ENCODE measurements at regions not wholly inside any gene's neighbourhood (a gene's known extent, or its start where the extent isn't known, plus 50 kb on each side); places are given as distances from the start of the nearest gene placed in this dataset.

- H4K20me1 ChIP-seq (ENCODE audit: insufficient read depth, low read length) = no peaks in the 10 kb centered on the region
- H2AFZ ChIP-seq (ENCODE audit: low read length) = no peak overlapping the region
- DNase-seq (ENCODE audit: low spot score) = no peak
- intact Hi-C loops (cut with micrococcal nuclease; ENCODE audit: unreplicated experiment) = no loop called here
- no peak for ATAC-seq
- H3K79me2 ChIP-seq (ENCODE audit: insufficient read depth, low read length) = no peaks in the 10 kb centered on the region
- no TSS peak for BruUV-seq (replicated peaks)
- H3K4me1 ChIP-seq (ENCODE audit: insufficient read depth, low read length) = no peaks in the 10 kb centered on the region
- WGBS (ENCODE audit: low lambda C conversion rate) = 3% methylated on average over 5 of the region's 5 CpGs
- H3K4me3 ChIP-seq (replicated peaks in 1 of 3; ENCODE audit: insufficient read depth in 1 of 3, low read depth in 2 of 3, low read length in 3 of 3) = no peak overlapping the region
- in situ Hi-C loops (cut with HindIII; ENCODE audit: extremely low pct_ligation_motif_present, low pct_unique_long_range_greater_than_20kb) = no loop called here
- no peaks in the 10 kb centered on the region for H3K9me3 ChIP-seq (ENCODE audit: low read length)
- H3K4me2 ChIP-seq (ENCODE audit: low read depth, low read length) = no peak overlapping the region
- H3K27ac ChIP-seq (ENCODE audit: extremely low read length, insufficient read depth, low read length) = no peak overlapping the region
- TF ChIP-seq, protein P1, sequence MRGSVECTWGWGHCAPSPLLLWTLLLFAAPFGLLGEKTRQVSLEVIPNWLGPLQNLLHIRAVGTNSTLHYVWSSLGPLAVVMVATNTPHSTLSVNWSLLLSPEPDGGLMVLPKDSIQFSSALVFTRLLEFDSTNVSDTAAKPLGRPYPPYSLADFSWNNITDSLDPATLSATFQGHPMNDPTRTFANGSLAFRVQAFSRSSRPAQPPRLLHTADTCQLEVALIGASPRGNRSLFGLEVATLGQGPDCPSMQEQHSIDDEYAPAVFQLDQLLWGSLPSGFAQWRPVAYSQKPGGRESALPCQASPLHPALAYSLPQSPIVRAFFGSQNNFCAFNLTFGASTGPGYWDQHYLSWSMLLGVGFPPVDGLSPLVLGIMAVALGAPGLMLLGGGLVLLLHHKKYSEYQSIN (CRISPR knock-in tag; IDR thresholded peaks at IDR 0.05; ENCODE audit: borderline replicate concordance) = no peak
- TF ChIP-seq, protein P2, sequence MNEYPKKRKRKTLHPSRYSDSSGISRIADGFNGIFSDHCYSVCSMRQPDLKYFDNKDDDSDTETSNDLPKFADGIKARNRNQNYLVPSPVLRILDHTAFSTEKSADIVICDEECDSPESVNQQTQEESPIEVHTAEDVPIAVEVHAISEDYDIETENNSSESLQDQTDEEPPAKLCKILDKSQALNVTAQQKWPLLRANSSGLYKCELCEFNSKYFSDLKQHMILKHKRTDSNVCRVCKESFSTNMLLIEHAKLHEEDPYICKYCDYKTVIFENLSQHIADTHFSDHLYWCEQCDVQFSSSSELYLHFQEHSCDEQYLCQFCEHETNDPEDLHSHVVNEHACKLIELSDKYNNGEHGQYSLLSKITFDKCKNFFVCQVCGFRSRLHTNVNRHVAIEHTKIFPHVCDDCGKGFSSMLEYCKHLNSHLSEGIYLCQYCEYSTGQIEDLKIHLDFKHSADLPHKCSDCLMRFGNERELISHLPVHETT (CRISPR knock-in tag; conservative IDR thresholded peaks at IDR 0.05) = no peak
- TF ChIP-seq CC2D1A (CRISPR knock-in tag; IDR thresholded peaks at IDR 0.05) (no peak), ZNF780A (CRISPR knock-in tag; IDR thresholded peaks at IDR 0.05) (no peak), HHEX (CRISPR knock-in tag; IDR thresholded peaks at IDR 0.05) (no peak), ZNF430 (CRISPR knock-in tag; IDR thresholded peaks at IDR 0.05) (no peak), IRX3 (CRISPR knock-in tag; IDR thresholded peaks at IDR 0.05; ENCODE audit: borderline replicate concordance, low read depth) (no peak), ZNF614 (CRISPR knock-in tag; IDR thresholded peaks at IDR 0.05; ENCODE audit: borderline replicate concordance) (no peak), HMGA1 (CRISPR knock-in tag; conservative IDR thresholded peaks at IDR 0.05) (no peak), ZHX1 (CRISPR knock-in tag; IDR thresholded peaks at IDR 0.05; ENCODE audit: low read depth) (no peak), SMARCC2 (IDR thresholded peaks at IDR 0.05) (no peak), CBX5 (CRISPR knock-in tag; IDR thresholded peaks at IDR 0.05; ENCODE audit: borderline replicate concordance) (no peak), ZNF382 (CRISPR knock-in tag; IDR thresholded peaks at IDR 0.05; ENCODE audit: borderline replicate concordance) (no peak), ZNF33A (CRISPR knock-in tag; IDR thresholded peaks at IDR 0.05; ENCODE audit: borderline replicate concordance) (no peak), SRSF9 (IDR thresholded peaks at IDR 0.05; ENCODE audit: borderline replicate concordance, insufficient read depth, low read depth, low read length, poor library complexity, severe bottlenecking) (no peak), PRPF4 (IDR thresholded peaks at IDR 0.05; ENCODE audit: low read depth, low read length, poor library complexity, severe bottlenecking) (no peak)
- TF ChIP-seq, protein P3, sequence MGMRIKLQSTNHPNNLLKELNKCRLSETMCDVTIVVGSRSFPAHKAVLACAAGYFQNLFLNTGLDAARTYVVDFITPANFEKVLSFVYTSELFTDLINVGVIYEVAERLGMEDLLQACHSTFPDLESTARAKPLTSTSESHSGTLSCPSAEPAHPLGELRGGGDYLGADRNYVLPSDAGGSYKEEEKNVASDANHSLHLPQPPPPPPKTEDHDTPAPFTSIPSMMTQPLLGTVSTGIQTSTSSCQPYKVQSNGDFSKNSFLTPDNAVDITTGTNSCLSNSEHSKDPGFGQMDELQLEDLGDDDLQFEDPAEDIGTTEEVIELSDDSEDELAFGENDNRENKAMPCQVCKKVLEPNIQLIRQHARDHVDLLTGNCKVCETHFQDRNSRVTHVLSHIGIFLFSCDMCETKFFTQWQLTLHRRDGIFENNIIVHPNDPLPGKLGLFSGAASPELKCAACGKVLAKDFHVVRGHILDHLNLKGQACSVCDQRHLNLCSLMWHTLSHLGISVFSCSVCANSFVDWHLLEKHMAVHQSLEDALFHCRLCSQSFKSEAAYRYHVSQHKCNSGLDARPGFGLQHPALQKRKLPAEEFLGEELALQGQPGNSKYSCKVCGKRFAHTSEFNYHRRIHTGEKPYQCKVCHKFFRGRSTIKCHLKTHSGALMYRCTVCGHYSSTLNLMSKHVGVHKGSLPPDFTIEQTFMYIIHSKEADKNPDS (CRISPR knock-in tag; IDR thresholded peaks at IDR 0.05) = no peak
- no peak overlapping the region for H3K9ac ChIP-seq (ENCODE audit: insufficient read depth, low read depth, low read length)
- no peak for FAIRE-seq
- ChIA-PET CTCF (ENCODE audit: low intra/inter-chr PET ratio, low total read pairs) (no interaction called here), POLR2A (no interaction called here)
- H3K36me3 ChIP-seq (replicated peaks in 1 of 2; ENCODE audit: control insufficient read depth in 1 of 2, insufficient read depth in 2 of 2, low read length in 2 of 2) = no peaks in the 10 kb centered on the region
- no peaks in the 10 kb centered on the region; a peak in 1 of 5 replicates for H3K27me3 ChIP-seq (ENCODE audit: control insufficient read depth in 1 of 2, insufficient read depth in 2 of 2, low read length in 2 of 2)
Measured at GRCh38 chr1:95716550-95716949, 482.5 kb downstream of the RWDD3 start.
